Endothelial cell of umbilical vein (primary cell): ENCODE measurements at regions not wholly inside any gene's neighbourhood (a gene's known extent, or its start where the extent isn't known, plus 50 kb on each side); places are given as distances from the start of the nearest gene placed in this dataset.

Experiments used
- BruUV-seq: library from RNA; stranded (reverse); fragments of 400-500 nt; replicated peaks from 2 replicates; lab custom pipeline; 2021; lab: Mats Ljungman, UMichigan
- CTCF ChIA-PET: fragments of 300-600, 350-600 bp; sonication (Branson Sonifier 250); formaldehyde crosslinking; loops from one replicate; lab custom pipeline; 2021; ENCODE audit warnings: antibody characterized with exemption, inconsistent platforms; lab: Charles Lee
- POLR2A ChIA-PET: fragments of 300-600, 350-600 bp; sonication (Branson Sonifier 250); formaldehyde crosslinking; loops from one replicate; lab custom pipeline; 2021; ENCODE audit warnings: antibody characterized with exemption, inconsistent platforms; lab: Charles Lee
- DNase-seq: peaks from one replicate; pipeline ENCODE4 v3.0.0-alpha.2; 2011; ENCODE audit warnings: low read depth, low spot score
- FAIRE-seq: peaks from 2 replicates; lab custom pipeline; 2011; peaks lifted over from hg19 to GRCh38; lab: Jason Lieb, UNC
- H2AFZ ChIP-seq: 2 replicates; pipeline ENCODE4 v1.6.0; 2012; ENCODE audit warnings: low read depth, low read length, control low read depth, inconsistent platforms
- H3K27ac ChIP-seq: 2 replicates; pipeline ENCODE4 v1.5.1; 2011; ENCODE audit warnings: low read depth, mild to moderate bottlenecking, control low read depth, low read length, moderate library complexity; ENCODE audit not compliant: insufficient read depth
- H3K27me3 ChIP-seq, 2 experiments: 2 replicates each; pipeline versions ENCODE4 v1.6.0 to v1.6.1; 2011; ENCODE audit warnings: low read length in 2 of 2, mixed read lengths in 1 of 2; ENCODE audit not compliant: control insufficient read depth in 2 of 2, insufficient read depth in 2 of 2
- H3K36me3 ChIP-seq, 2 experiments: 2 replicates in 1 of 2; 3 replicates in 1 of 2; pipeline ENCODE4 v1.5.1; 2011; ENCODE audit warnings: low read length in 2 of 2, mild to moderate bottlenecking in 1 of 2, moderate library complexity in 1 of 2; ENCODE audit not compliant: control insufficient read depth in 2 of 2, insufficient read depth in 2 of 2; ENCODE audit errors: extremely low read depth in 1 of 2
- H3K4me1 ChIP-seq: 3 replicates; pipeline ENCODE4 v1.5.1; 2011; ENCODE audit warnings: mild to moderate bottlenecking, low read length; ENCODE audit not compliant: control insufficient read depth, insufficient read depth; ENCODE audit errors: extremely low read depth
- H3K4me2 ChIP-seq: 2 replicates; pipeline ENCODE4 v1.6.1; 2011; ENCODE audit warnings: low read length, control low read depth, mixed read lengths; ENCODE audit not compliant: insufficient read depth
- H3K4me3 ChIP-seq, 3 experiments: fragments of 200-600 bp in 1 of 3; sonication (generic), shearing (Covaris generic) in 1 of 3; replicated peaks in 1 of 3; 2 replicates each; pipeline ENCODE4 v1.5.1; 2011 to 2016; ENCODE audit warnings: control low read depth in 3 of 3, low read length in 3 of 3, mild to moderate bottlenecking in 2 of 3, inconsistent platforms in 1 of 3, low read depth in 1 of 3, moderate library complexity in 1 of 3; ENCODE audit not compliant: insufficient read depth in 1 of 3
- H3K79me2 ChIP-seq: 2 replicates; pipeline ENCODE4 v1.6.0; 2012; ENCODE audit warnings: low read length, inconsistent platforms; ENCODE audit not compliant: control insufficient read depth, insufficient read depth
- H3K9ac ChIP-seq: replicated peaks from 2 replicates; pipeline ENCODE3; 2011; ENCODE audit warnings: low read length, control low read depth; ENCODE audit not compliant: insufficient read depth; ENCODE audit errors: extremely low read depth
- H3K9me1 ChIP-seq: replicated peaks from 3 replicates; pipeline ENCODE4 v1.6.0; 2011; ENCODE audit warnings: mild to moderate bottlenecking, low read length; ENCODE audit not compliant: control insufficient read depth, insufficient read depth; ENCODE audit errors: extremely low read depth
- H3K9me3 ChIP-seq: replicated peaks from 2 replicates; pipeline ENCODE4 v1.5.1; 2012; ENCODE audit warnings: low read length, inconsistent platforms; ENCODE audit not compliant: control insufficient read depth, insufficient read depth
- H4K20me1 ChIP-seq: replicated peaks from 2 replicates; pipeline ENCODE3; 2011; ENCODE audit warnings: mild to moderate bottlenecking, low read length; ENCODE audit not compliant: control insufficient read depth, insufficient read depth; ENCODE audit errors: extremely low read depth
- CTCF ChIP-seq, 2 donors: IDR thresholded peaks; 1 replicate in 1 of 2; 2 replicates in 1 of 2; pipeline ENCODE4 v1.5.1; 2011; ENCODE audit warnings: low read length in 2 of 2, mild to moderate bottlenecking in 2 of 2, moderate library complexity in 2 of 2, control low read depth in 1 of 2, inconsistent platforms in 1 of 2, low read depth in 1 of 2; ENCODE audit not compliant: insufficient read depth in 1 of 2; ENCODE audit errors: extremely low read depth in 1 of 2
- EZH2 ChIP-seq: IDR thresholded peaks from 2 replicates; pipeline ENCODE4 v1.6.1; 2012; ENCODE audit warnings: borderline replicate concordance, low read depth, mild to moderate bottlenecking, moderate library complexity, low read length, inconsistent platforms; ENCODE audit not compliant: severe bottlenecking
- FOS ChIP-seq: IDR thresholded peaks from 2 replicates; pipeline ENCODE4 v1.6.1; 2011; ENCODE audit warnings: mild to moderate bottlenecking, low read length, moderate library complexity, borderline replicate concordance; ENCODE audit not compliant: insufficient read depth
- GATA2 ChIP-seq: IDR thresholded peaks from 2 replicates; pipeline ENCODE4 v1.7.0; 2011; ENCODE audit warnings: low read depth, mild to moderate bottlenecking, moderate library complexity, mixed read lengths, low read length; ENCODE audit not compliant: insufficient read length, insufficient read depth
- JUN ChIP-seq: IDR thresholded peaks from 2 replicates; pipeline ENCODE4 v1.6.1; 2011; ENCODE audit warnings: borderline replicate concordance, low read depth; ENCODE audit not compliant: insufficient read length, insufficient read depth
- MAX ChIP-seq: IDR thresholded peaks from 2 replicates; pipeline ENCODE4 v1.6.1; 2011; ENCODE audit not compliant: insufficient read depth, insufficient read length
- MYC ChIP-seq: IDR thresholded peaks from one replicate; pipeline ENCODE4 v1.6.1; 2011; ENCODE audit warnings: mild to moderate bottlenecking, low read depth, low read length
- POLR2A ChIP-seq: IDR thresholded peaks from 2 replicates; pipeline ENCODE4 v1.6.1; 2012; ENCODE audit warnings: low read depth, mild to moderate bottlenecking, control low read depth, low read length
- POLR2AphosphoS5 ChIP-seq: IDR thresholded peaks from 2 replicates; pipeline ENCODE4 v1.6.1; 2012; ENCODE audit warnings: low read depth, mild to moderate bottlenecking, control low read depth, low read length, moderate library complexity; ENCODE audit not compliant: insufficient read depth
- dilution Hi-C: fragments of 300-500 bp; cut with MboI; formaldehyde crosslinking; loops from one replicate; pipeline ENCODE4 v1.15.0; 2019; ENCODE audit warnings: low sequenced_read_pairs; ENCODE audit not compliant: extremely low pct_ligation_motif_present
- intact Hi-C: fragments of 100-400 bp; cut with micrococcal nuclease; formaldehyde crosslinking; loops from one replicate; pipeline ENCODE4 v1.10.0; 2022

GRCh38 chr13:90091611-90092010 lies 1255.9 kb upstream of the MIR17HG start:
- Histone ChIP-seq H3K9ac (no peak overlapping the region), H3K9me1 (no peaks in the 10 kb centered on the region), H3K9me3 (no peaks in the 10 kb centered on the region), H3K27me3 (no peaks in the 10 kb centered on the region), H3K79me2 (no peaks in the 10 kb centered on the region), H3K27ac (no peak overlapping the region), H3K36me3 (no peaks in the 10 kb centered on the region), H3K4me3 (no peak overlapping the region), H3K4me2 (no peak overlapping the region), H2AFZ (no peak overlapping the region), H3K4me1 (no peaks in the 10 kb centered on the region), H4K20me1 (no peaks in the 10 kb centered on the region)
- ChIA-PET CTCF (no interaction called here), POLR2A (no interaction called here)
- no peak for FAIRE-seq
- no peak for DNase-seq
- BruUV-seq, result no TSS peak
- dilution Hi-C loops (no loop called here), intact Hi-C loops (no loop called here)
- TF ChIP-seq MAX (no peak), POLR2AphosphoS5 (no peak), JUN (no peak), MYC (no peak), FOS (no peak), CTCF (IDR thresholded peaks at IDR 0.05; ENCODE audit: extremely low read depth in 1 of 2, insufficient read depth in 1 of 2, low read depth in 1 of 2, low read length in 2 of 2) (no peak), POLR2A (no peak), EZH2 (no peak), GATA2 (no peak)
